Right cardiac atrium (tissue), 5 donors: ENCODE measurements at regions not wholly inside any gene's neighbourhood (a gene's known extent, or its start where the extent isn't known, plus 50 kb on each side); places are given as distances from the start of the nearest gene placed in this dataset.

Experiments
- ATAC-seq, 2 donors: fragments of 200-7000 bp; cut with Tn5 transposase; one replicate each; pipeline versions ENCODE4 v1.8.0 to v1.9.1; 2020; ENCODE audit warnings: moderate library complexity in 2 of 2, mild to moderate bottlenecking in 1 of 2
- DNase-seq, 3 donors: peaks; one replicate each; pipeline ENCODE4 v3.0.0-alpha.2; 2020
- H3K27ac ChIP-seq: one replicate; pipeline ENCODE4 v1.5.1; 2013; ENCODE audit warnings: mild to moderate bottlenecking, low read length, control low read depth, moderate library complexity
- H3K27me3 ChIP-seq: one replicate; pipeline ENCODE4 v1.6.1; 2013; ENCODE audit not compliant: control insufficient read depth, insufficient read depth
- H3K4me1 ChIP-seq: one replicate; pipeline ENCODE4 v1.6.1; 2013; ENCODE audit warnings: low read length; ENCODE audit not compliant: control insufficient read depth, insufficient read depth
- H3K4me3 ChIP-seq: one replicate; pipeline ENCODE4 v1.5.1; 2013; ENCODE audit warnings: low read length, control low read depth
- H3K9me3 ChIP-seq: one replicate; pipeline ENCODE4 v1.6.1; 2013; ENCODE audit warnings: low read length; ENCODE audit not compliant: control insufficient read depth
- WGBS: extraction: QIAGEN DNeasy Blood & Tissue Kit; methylation state at CpG from one replicate; pipeline ENCODE4 v1.1.7; 2013; 5-methylcytosine and 5-hydroxymethylcytosine counted together
- intact Hi-C, 4 donors: fragments of 100-400 bp; cut with DNase I; formaldehyde crosslinking; loops; one replicate each; pipeline versions ENCODE4 v1.11.0 to v1.14.0; 2022 to 2023
- donor health status: healthy with polysubstance abuse.
- donor health status: DM: no; HTN: yes; CAD: no.
- donor health status: DM: no; HTN: no; CAD: no.
- donor health status: DM: no; HTN: yes; CAD: no; lungs with severe emphysema.
- donor health status: DM: yes; HTN: yes; CAD: no.

- intact Hi-C loops, result no loop called here
- 92% methylated on average over 10 of the region's 10 CpGs for WGBS
- Histone ChIP-seq H3K27me3 (no peaks in the 10 kb centered on the region), H3K27ac (no peak overlapping the region), H3K4me3 (no peak overlapping the region), H3K9me3 (no peaks in the 10 kb centered on the region), H3K4me1 (no peaks in the 10 kb centered on the region)
- no peak for DNase-seq
- ATAC-seq, result peak in 1 of 2 donors; percentile 25
Measured at GRCh38 chr19:7419777-7420439, 68.9 kb downstream of the PEX11G start.

- no peaks in the 10 kb centered on the region for H3K27me3 ChIP-seq
- no peaks in the 10 kb centered on the region for H3K4me1 ChIP-seq
- no peak overlapping the region for H3K27ac ChIP-seq
- no peak overlapping the region for H3K4me3 ChIP-seq
- WGBS, result 93% methylated on average over 17 of the region's 17 CpGs
- no peak for ATAC-seq
- intact Hi-C loops, result no loop called here
- DNase-seq, result no peak
- H3K9me3 ChIP-seq, result no peaks in the 10 kb centered on the region
Measured at GRCh38 chr19:7421941-7422744, 66.7 kb downstream of the PEX11G start.
